Ishikawa (cell line): ENCODE measurements at regions not wholly inside any gene's neighbourhood (a gene's known extent, or its start where the extent isn't known, plus 50 kb on each side); places are given as distances from the start of the nearest gene placed in this dataset.

ENCODE experiments used
- CEBPB ChIP-seq: IDR thresholded peaks from 2 replicates; pipeline ENCODE4 v1.6.1; 2012
- CREB1 ChIP-seq: IDR thresholded peaks from 2 replicates; pipeline ENCODE4 v1.6.1; 2012; ENCODE audit warnings: low read depth
- FOXM1 ChIP-seq: IDR thresholded peaks from 2 replicates; pipeline ENCODE4 v1.6.1; 2012; ENCODE audit warnings: low read depth, borderline replicate concordance
- NFIC ChIP-seq: IDR thresholded peaks from 2 replicates; pipeline ENCODE4 v1.6.1; 2012
- RAD21 ChIP-seq: IDR thresholded peaks from 2 replicates; pipeline ENCODE4 v1.6.1; 2012; ENCODE audit warnings: low read depth
- TCF12 ChIP-seq: IDR thresholded peaks from 2 replicates; pipeline ENCODE4 v1.6.1; 2012; ENCODE audit warnings: low read depth
- TEAD4 ChIP-seq: IDR thresholded peaks from 2 replicates; pipeline ENCODE4 v1.6.1; 2012
- TF ChIP-seq, protein P1 (sequence below): IDR thresholded peaks from 2 replicates; pipeline ENCODE4 v1.6.1; 2012; ENCODE audit warnings: low read depth, mild to moderate bottlenecking
- TF ChIP-seq, protein P2 (sequence below): IDR thresholded peaks from 2 replicates; pipeline ENCODE4 v1.6.1; 2012

DNA sequence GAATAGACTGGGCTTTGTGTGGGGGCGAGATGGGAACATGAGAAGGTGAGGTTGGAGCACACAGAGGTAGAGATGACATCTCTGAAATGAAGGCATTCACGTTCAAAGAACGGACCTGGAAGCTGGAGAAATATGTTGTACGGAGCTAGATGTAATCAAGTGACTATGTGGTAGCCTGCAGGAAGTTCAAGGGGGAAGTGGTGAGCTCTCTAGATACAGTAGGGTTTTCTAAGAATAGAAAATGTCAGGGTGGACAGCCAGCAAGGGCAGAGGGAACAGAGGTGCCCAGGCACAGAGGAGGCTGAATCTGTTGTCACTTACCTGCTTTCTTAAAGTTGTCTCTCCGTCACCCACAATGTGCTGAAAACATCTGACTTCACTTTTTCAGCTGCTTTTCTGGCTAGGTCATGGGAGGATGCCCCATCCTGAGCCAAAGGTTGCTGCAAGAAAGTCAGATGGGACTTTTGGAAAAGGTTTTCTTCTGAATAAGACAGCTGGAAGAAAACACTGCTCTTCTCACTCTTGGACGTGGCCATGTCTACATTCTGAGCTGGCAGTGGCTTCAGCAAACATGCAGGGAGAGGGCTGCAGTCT is 171.5 kb upstream of the B3GAT1 start:
- TF ChIP-seq, protein P1, sequence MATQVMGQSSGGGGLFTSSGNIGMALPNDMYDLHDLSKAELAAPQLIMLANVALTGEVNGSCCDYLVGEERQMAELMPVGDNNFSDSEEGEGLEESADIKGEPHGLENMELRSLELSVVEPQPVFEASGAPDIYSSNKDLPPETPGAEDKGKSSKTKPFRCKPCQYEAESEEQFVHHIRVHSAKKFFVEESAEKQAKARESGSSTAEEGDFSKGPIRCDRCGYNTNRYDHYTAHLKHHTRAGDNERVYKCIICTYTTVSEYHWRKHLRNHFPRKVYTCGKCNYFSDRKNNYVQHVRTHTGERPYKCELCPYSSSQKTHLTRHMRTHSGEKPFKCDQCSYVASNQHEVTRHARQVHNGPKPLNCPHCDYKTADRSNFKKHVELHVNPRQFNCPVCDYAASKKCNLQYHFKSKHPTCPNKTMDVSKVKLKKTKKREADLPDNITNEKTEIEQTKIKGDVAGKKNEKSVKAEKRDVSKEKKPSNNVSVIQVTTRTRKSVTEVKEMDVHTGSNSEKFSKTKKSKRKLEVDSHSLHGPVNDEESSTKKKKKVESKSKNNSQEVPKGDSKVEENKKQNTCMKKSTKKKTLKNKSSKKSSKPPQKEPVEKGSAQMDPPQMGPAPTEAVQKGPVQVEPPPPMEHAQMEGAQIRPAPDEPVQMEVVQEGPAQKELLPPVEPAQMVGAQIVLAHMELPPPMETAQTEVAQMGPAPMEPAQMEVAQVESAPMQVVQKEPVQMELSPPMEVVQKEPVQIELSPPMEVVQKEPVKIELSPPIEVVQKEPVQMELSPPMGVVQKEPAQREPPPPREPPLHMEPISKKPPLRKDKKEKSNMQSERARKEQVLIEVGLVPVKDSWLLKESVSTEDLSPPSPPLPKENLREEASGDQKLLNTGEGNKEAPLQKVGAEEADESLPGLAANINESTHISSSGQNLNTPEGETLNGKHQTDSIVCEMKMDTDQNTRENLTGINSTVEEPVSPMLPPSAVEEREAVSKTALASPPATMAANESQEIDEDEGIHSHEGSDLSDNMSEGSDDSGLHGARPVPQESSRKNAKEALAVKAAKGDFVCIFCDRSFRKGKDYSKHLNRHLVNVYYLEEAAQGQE = no peak
- TF ChIP-seq TEAD4 (no peak), FOXM1 (no peak), RAD21 (no peak), NFIC (no peak), CEBPB (no peak), CREB1 (no peak), TCF12 (no peak)
- TF ChIP-seq, protein P2, sequence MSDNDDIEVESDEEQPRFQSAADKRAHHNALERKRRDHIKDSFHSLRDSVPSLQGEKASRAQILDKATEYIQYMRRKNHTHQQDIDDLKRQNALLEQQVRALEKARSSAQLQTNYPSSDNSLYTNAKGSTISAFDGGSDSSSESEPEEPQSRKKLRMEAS = no peak
